ENCODE measurements at regions not wholly inside any gene's neighbourhood (a gene's known extent, or its start where the extent isn't known, plus 50 kb on each side); places are given as distances from the start of the nearest gene placed in this dataset.

- CTCF ChIA-PET, result no interaction called here
- POLR2A ChIA-PET, result no interaction called here
Measured at GRCh38 chr16:13571036-13571435, 348.9 kb upstream of the ERCC4 start.

GRCh38 chr16:13573903-13574302, 346.1 kb upstream of the ERCC4 start:
- Histone ChIP-seq H3K27ac (ENCODE audit: extremely low read depth, low read depth, low read length) (no peak overlapping the region), H3K36me3 (ENCODE audit: control insufficient read depth in 2 of 2, insufficient read depth in 1 of 2, low read length in 2 of 2) (no peaks in the 10 kb centered on the region), H3K4me1 (ENCODE audit: control insufficient read depth, insufficient read depth, low read length) (no peaks in the 10 kb centered on the region), H3K9me3 (ENCODE audit: control insufficient read depth, insufficient read depth, low read depth, low read length) (no peaks in the 10 kb centered on the region), H3K4me3 (ENCODE audit: low read depth, low read length) (no peak overlapping the region)
- POLR2A ChIA-PET, result no interaction called here
- CTCF ChIA-PET, result no interaction called here
- no peak for TF ChIP-seq ZBTB20 (tag by site-specific recombination; IDR thresholded peaks at IDR 0.05)
- TF ChIP-seq ZNF280C (tag by site-specific recombination; IDR thresholded peaks at IDR 0.05), result no peak
- TF ChIP-seq ZBTB21 (tag by site-specific recombination; IDR thresholded peaks at IDR 0.05), result no peak
- TF ChIP-seq ZNF112 (tag by site-specific recombination; IDR thresholded peaks at IDR 0.05), result no peak
- no peak for TF ChIP-seq ZNF132 (tag by site-specific recombination; IDR thresholded peaks at IDR 0.05; ENCODE audit: borderline replicate concordance)
- TF ChIP-seq ZNF501 (tag by site-specific recombination; IDR thresholded peaks at IDR 0.05), result no peak
- no peak for TF ChIP-seq SP7 (tag by site-specific recombination; IDR thresholded peaks at IDR 0.05)
- TF ChIP-seq GLIS2 (tag by site-specific recombination; IDR thresholded peaks at IDR 0.05), result no peak
- no peak for TF ChIP-seq ZNF677 (tag by site-specific recombination; IDR thresholded peaks at IDR 0.05)
- TF ChIP-seq ZNF639 (tag by site-specific recombination; IDR thresholded peaks at IDR 0.05), result no peak
- no peak for TF ChIP-seq ZNF558 (tag by site-specific recombination; IDR thresholded peaks at IDR 0.05)
- TF ChIP-seq ZNF596 (tag by site-specific recombination; IDR thresholded peaks at IDR 0.05), result no peak
- TF ChIP-seq, protein P1, sequence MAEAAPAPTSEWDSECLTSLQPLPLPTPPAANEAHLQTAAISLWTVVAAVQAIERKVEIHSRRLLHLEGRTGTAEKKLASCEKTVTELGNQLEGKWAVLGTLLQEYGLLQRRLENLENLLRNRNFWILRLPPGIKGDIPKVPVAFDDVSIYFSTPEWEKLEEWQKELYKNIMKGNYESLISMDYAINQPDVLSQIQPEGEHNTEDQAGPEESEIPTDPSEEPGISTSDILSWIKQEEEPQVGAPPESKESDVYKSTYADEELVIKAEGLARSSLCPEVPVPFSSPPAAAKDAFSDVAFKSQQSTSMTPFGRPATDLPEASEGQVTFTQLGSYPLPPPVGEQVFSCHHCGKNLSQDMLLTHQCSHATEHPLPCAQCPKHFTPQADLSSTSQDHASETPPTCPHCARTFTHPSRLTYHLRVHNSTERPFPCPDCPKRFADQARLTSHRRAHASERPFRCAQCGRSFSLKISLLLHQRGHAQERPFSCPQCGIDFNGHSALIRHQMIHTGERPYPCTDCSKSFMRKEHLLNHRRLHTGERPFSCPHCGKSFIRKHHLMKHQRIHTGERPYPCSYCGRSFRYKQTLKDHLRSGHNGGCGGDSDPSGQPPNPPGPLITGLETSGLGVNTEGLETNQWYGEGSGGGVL (tag by site-specific recombination; IDR thresholded peaks at IDR 0.05), result no peak

More at GRCh38 chr16:13571036-13571435, 348.9 kb upstream of the ERCC4 start:
- TF ChIP-seq, protein P2, sequence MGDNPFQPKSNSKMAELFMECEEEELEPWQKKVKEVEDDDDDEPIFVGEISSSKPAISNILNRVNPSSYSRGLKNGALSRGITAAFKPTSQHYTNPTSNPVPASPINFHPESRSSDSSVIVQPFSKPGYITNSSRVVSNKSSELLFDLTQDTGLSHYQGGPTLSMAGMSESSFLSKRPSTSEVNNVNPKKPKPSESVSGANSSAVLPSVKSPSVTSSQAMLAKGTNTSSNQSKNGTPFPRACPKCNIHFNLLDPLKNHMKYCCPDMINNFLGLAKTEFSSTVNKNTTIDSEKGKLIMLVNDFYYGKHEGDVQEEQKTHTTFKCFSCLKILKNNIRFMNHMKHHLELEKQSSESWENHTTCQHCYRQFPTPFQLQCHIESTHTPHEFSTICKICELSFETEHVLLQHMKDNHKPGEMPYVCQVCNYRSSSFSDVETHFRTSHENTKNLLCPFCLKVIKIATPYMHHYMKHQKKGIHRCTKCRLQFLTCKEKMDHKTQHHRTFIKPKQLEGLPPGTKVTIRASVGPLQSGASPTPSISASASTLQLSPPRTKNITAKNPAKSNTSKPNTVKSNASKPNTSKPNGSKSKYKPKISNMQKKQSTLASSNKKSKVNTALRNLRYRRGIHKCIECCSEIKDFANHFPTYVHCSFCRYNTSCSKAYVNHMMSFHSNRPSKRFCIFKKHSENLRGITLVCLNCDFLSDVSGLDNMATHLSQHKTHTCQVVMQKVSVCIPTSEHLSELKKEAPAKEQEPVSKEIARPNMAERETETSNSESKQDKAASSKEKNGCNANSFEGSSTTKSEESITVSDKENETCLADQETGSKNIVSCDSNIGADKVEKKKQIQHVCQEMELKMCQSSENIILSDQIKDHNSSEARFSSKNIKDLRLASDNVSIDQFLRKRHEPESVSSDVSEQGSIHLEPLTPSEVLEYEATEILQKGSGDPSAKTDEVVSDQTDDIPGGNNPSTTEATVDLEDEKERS (tag by site-specific recombination; IDR thresholded peaks at IDR 0.05), result no peak
- no peak for TF ChIP-seq ZNF133 (tag by site-specific recombination; IDR thresholded peaks at IDR 0.05)
- TF ChIP-seq, protein P3, sequence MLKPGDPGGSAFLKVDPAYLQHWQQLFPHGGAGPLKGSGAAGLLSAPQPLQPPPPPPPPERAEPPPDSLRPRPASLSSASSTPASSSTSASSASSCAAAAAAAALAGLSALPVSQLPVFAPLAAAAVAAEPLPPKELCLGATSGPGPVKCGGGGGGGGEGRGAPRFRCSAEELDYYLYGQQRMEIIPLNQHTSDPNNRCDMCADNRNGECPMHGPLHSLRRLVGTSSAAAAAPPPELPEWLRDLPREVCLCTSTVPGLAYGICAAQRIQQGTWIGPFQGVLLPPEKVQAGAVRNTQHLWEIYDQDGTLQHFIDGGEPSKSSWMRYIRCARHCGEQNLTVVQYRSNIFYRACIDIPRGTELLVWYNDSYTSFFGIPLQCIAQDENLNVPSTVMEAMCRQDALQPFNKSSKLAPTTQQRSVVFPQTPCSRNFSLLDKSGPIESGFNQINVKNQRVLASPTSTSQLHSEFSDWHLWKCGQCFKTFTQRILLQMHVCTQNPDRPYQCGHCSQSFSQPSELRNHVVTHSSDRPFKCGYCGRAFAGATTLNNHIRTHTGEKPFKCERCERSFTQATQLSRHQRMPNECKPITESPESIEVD (tag by site-specific recombination; IDR thresholded peaks at IDR 0.05), result no peak
- no peak for TF ChIP-seq ZNF76 (tag by site-specific recombination; IDR thresholded peaks at IDR 0.05; ENCODE audit: borderline replicate concordance, low read depth)
- no peak for TF ChIP-seq BCL11A (tag by site-specific recombination; IDR thresholded peaks at IDR 0.05; ENCODE audit: low read depth)
- TF ChIP-seq YY1 (tag by site-specific recombination; IDR thresholded peaks at IDR 0.05), result no peak
- TF ChIP-seq ZNF23 (tag by site-specific recombination; IDR thresholded peaks at IDR 0.05; ENCODE audit: borderline replicate concordance), result no peak
- TF ChIP-seq ZNF394 (tag by site-specific recombination; IDR thresholded peaks at IDR 0.05; ENCODE audit: borderline replicate concordance), result no peak
- no peak for TF ChIP-seq ZNF274 (IDR thresholded peaks at IDR 0.05; ENCODE audit: low read length)
- TF ChIP-seq ZNF274 (tag by site-specific recombination; IDR thresholded peaks at IDR 0.05; ENCODE audit: borderline replicate concordance), result no peak
- no peak for TF ChIP-seq ZNF10 (tag by site-specific recombination; IDR thresholded peaks at IDR 0.05)
- TF ChIP-seq ZNF558 (tag by site-specific recombination; IDR thresholded peaks at IDR 0.05), result no peak
- TF ChIP-seq ZNF768 (tag by site-specific recombination; IDR thresholded peaks at IDR 0.05), result no peak
- no peak for TF ChIP-seq GFI1B (tag by site-specific recombination; IDR thresholded peaks at IDR 0.05)
- no peak for TF ChIP-seq ZNF660 (tag by site-specific recombination; IDR thresholded peaks at IDR 0.05)
- no peak for TF ChIP-seq KLF8 (tag by site-specific recombination; IDR thresholded peaks at IDR 0.05)
- TF ChIP-seq ZNF658 (tag by site-specific recombination; IDR thresholded peaks at IDR 0.05), result no peak
- TF ChIP-seq ZNF843 (tag by site-specific recombination; IDR thresholded peaks at IDR 0.05), result no peak
- no peak for TF ChIP-seq HOXD13 (CRISPR knock-in tag; IDR thresholded peaks at IDR 0.05; ENCODE audit: borderline replicate concordance)
- Histone ChIP-seq H3K4me1 (ENCODE audit: control insufficient read depth, insufficient read depth, low read length) (no peaks in the 10 kb centered on the region), H3K36me3 (ENCODE audit: control insufficient read depth in 2 of 2, insufficient read depth in 1 of 2, low read length in 2 of 2) (no peaks in the 10 kb centered on the region), H3K9me3 (ENCODE audit: control insufficient read depth, insufficient read depth, low read depth, low read length) (no peaks in the 10 kb centered on the region), H3K4me3 (ENCODE audit: low read depth, low read length) (no peak overlapping the region), H3K27ac (ENCODE audit: extremely low read depth, low read depth, low read length) (no peak overlapping the region)
